ENCODE measurements at regions not wholly inside any gene's neighbourhood (a gene's known extent, or its start where the extent isn't known, plus 50 kb on each side); places are given as distances from the start of the nearest gene placed in this dataset.

GRCh38 chr7:155897758-155898386 is 85.6 kb upstream of the SHH start:
- no peak for TF ChIP-seq CTCF (IDR thresholded peaks at IDR 0.05)
- DNase-seq: no peak

GRCh38 chr7:155896531-155897263 is 84.4 kb upstream of the SHH start:
- ATAC-seq (no peak), DNase-seq (no peak)
- H3K4me1 ChIP-seq: no peaks in the 10 kb centered on the region
- no peaks in the 10 kb centered on the region for H3K27me3 ChIP-seq (ENCODE audit: low read depth)
- no peak overlapping the region for H3K27ac ChIP-seq
- TF ChIP-seq CTCF (IDR thresholded peaks at IDR 0.05): no peak
- no peak overlapping the region for H3K4me3 ChIP-seq
- H3K9me3 ChIP-seq: peaks cover 9% of the 10 kb centered on the region
- intact Hi-C loops (cut with DNase I): no loop called here
- H3K36me3 ChIP-seq: no peaks in the 10 kb centered on the region

More at GRCh38 chr7:155897758-155898386, 85.6 kb upstream of the SHH start:
- no peaks in the 10 kb centered on the region for H3K36me3 ChIP-seq
- peaks cover 9% of the 10 kb centered on the region for H3K9me3 ChIP-seq
- no peaks in the 10 kb centered on the region for H3K27me3 ChIP-seq (ENCODE audit: low read depth)
- no peak overlapping the region for H3K27ac ChIP-seq
- intact Hi-C loops (cut with DNase I): no loop called here
- no peak for ATAC-seq
- H3K4me3 ChIP-seq: no peak overlapping the region
- H3K4me1 ChIP-seq: no peaks in the 10 kb centered on the region

DNA sequence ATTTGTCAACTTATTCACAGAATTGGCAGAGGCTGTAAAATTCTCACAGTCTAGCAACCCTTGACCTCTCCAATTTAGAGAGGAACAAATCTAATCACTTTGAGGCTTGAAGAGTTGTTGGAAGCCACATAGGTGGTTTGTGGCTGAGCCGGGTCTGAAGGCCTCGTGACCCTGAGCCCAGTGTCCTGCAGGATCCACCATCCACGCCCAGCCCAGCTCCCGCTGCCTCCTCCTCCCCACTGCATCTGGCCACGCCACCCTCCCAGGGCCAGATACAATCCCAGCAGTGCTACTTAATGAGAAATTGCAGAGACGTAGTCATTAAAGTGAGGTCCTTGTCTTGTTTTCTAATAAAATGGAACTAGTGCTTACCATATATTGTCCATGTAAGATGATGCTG is 81.4 kb upstream of the SHH start:
- no peak for ATAC-seq
- H3K4me1 ChIP-seq: peaks cover 6% of the 10 kb centered on the region
- no peaks in the 10 kb centered on the region for H3K9me3 ChIP-seq
- no peaks in the 10 kb centered on the region for H3K27me3 ChIP-seq (ENCODE audit: low read depth)
- no peak for TF ChIP-seq CTCF (IDR thresholded peaks at IDR 0.05)
- no peak for DNase-seq
- no peaks in the 10 kb centered on the region for H3K36me3 ChIP-seq
- H3K27ac ChIP-seq: no peak overlapping the region
- H3K4me3 ChIP-seq: no peak overlapping the region
- intact Hi-C loops (cut with DNase I): no loop called here

DNA sequence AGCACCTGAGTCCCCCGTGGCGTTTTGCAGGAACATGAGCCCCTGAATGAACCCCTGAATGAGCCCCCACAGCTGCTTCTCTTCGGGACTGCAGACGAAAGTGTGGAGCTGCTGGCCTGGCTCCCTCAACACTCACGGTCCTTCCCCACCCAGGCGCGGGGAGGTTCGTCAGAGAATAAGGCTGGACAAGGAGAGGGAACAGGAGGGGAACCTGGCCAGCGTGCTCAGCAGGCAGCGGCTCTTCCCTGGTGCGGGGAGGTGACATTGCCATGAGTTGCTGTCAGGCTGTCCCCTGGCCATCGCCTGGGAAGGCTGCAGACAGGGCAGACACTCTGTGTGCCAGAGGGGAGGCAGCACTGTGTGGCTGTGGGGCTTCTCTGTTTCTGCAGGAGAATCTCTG is 80.9 kb upstream of the SHH start:
- no peak for TF ChIP-seq CTCF (IDR thresholded peaks at IDR 0.05)
- DNase-seq: no peak
- Histone ChIP-seq H3K36me3 (no peaks in the 10 kb centered on the region), H3K9me3 (no peaks in the 10 kb centered on the region), H3K4me3 (no peak overlapping the region), H3K27me3 (ENCODE audit: low read depth) (no peaks in the 10 kb centered on the region), H3K27ac (no peak overlapping the region), H3K4me1 (peaks cover 6% of the 10 kb centered on the region)
- intact Hi-C loops (cut with DNase I): no loop called here
- no peak for ATAC-seq

DNA sequence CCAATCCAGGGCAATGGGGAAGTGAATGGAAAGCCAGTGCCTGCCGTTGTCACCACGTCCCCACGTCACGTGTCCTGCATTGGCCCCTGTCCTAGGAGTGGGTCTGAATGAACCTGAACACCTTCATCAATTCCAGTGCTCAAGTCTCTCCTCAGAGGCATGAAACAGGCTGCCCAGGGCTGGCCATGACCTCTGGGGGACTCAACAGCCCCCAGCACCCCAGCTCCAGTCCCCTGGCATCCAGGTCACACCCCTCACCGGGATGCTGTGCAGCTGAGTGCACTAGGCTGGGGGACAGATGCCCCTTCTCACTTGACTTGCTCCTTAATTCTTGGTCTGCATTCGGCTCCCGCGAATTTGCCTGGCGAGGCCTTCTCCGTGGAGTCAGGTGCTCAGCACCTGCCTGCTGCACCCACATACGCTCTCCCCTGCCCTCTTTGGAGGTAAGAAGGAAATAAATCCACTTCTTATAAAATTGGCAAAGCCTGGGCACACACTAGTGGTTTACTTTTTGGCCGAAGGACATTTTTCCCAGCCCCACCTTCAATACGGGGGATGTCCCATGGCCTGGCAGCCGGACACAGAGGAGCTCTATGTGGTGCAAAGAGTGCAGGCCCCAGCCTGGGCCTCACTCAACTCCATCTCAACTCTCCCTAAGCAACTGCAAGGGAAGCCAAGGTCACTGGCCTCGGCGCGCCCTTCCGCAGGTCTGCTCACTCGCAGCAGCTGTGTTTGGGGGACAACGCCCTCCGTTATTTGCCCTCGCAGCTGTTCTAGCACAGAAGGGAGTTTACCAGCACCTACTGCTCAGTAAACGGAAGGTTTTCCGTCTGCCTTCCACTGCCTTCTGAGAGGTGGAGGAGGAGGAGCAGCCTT is 77.6 kb upstream of the SHH start:
- Histone ChIP-seq H3K27me3 (ENCODE audit: low read depth) (no peaks in the 10 kb centered on the region), H3K9me3 (no peaks in the 10 kb centered on the region), H3K36me3 (no peaks in the 10 kb centered on the region), H3K4me3 (no peak overlapping the region), H3K4me1 (peaks cover 6% of the 10 kb centered on the region), H3K27ac (peak overlapping the region; percentile 54)
- DNase-seq: peak; percentile 87
- no peak for TF ChIP-seq CTCF (IDR thresholded peaks at IDR 0.05)
- peak; percentile 91 to 93 for ATAC-seq
- intact Hi-C loops (cut with DNase I): no loop called here

Data from lower lobe of right lung (tissue), 2 donors.